GM12878 (cell line): ENCODE measurements at regions not wholly inside any gene's neighbourhood (a gene's known extent, or its start where the extent isn't known, plus 50 kb on each side); places are given as distances from the start of the nearest gene placed in this dataset.

Experiments
- ATAC-seq: fragments of 200-7000 bp; cut with Tn5 transposase; 3 replicates; pipeline ENCODE4 v1.9.1; 2020; ENCODE audit warnings: mild to moderate bottlenecking, moderate library complexity
- BruUV-seq: library from RNA; stranded (reverse); fragments of 400-500 nt; replicated peaks from 2 replicates; lab custom pipeline; 2021; lab: Mats Ljungman, UMichigan
- CTCF ChIA-PET: fragments of 300-600 bp; sonication (Branson Sonifier 250); formaldehyde crosslinking; extraction: SDS; loops from one replicate; lab custom pipeline; 2021; ENCODE audit warnings: inconsistent platforms; lab: Yijun Ruan, JAX
- POLR2A ChIA-PET: fragments of 350-600 bp; formaldehyde crosslinking; extraction: SDS; loops from one replicate; lab custom pipeline; 2021; ENCODE audit warnings: inconsistent platforms; lab: Charles Lee
- RAD21 ChIA-PET: fragments of 300-600 bp; sonication (Branson Sonifier 250); formaldehyde crosslinking; loops from one replicate; lab custom pipeline; 2023; ENCODE audit warnings: antibody characterized with exemption; ENCODE audit not compliant: unreplicated experiment; lab: Charles Lee
- SMC1A ChIA-PET: fragments of 300-600 bp; sonication (Branson Sonifier 250); formaldehyde crosslinking; loops from one replicate; lab custom pipeline; 2023; ENCODE audit not compliant: unreplicated experiment, uncharacterized antibody; lab: Charles Lee
- DNase-seq: peaks from one replicate; pipeline ENCODE4 v3.0.0-alpha.2; 2011; ENCODE audit warnings: low read depth, low spot score
- FAIRE-seq: peaks from 3 replicates; lab custom pipeline; 2011; peaks lifted over from hg19 to GRCh38; lab: Jason Lieb, UNC
- H2AFZ ChIP-seq: 2 replicates; pipeline ENCODE4 v1.6.0; 2011; ENCODE audit warnings: low read depth, low read length, control low read depth; ENCODE audit not compliant: control insufficient read depth
- H3K27ac ChIP-seq: 2 replicates; pipeline ENCODE4 v1.5.1; 2011; ENCODE audit warnings: control low read depth; ENCODE audit not compliant: control insufficient read depth, insufficient read depth
- H3K27me3 ChIP-seq, 2 experiments: replicated peaks in 1 of 2; 2 replicates each; pipeline versions ENCODE4 v1.6.0 to v1.6.1; 2011; ENCODE audit warnings: low read length in 1 of 2; ENCODE audit not compliant: control insufficient read depth in 2 of 2, insufficient read depth in 2 of 2
- H3K36me3 ChIP-seq, 2 experiments: 2 replicates each; pipeline ENCODE4 v1.5.1; 2011; ENCODE audit warnings: low read length in 1 of 2; ENCODE audit not compliant: control insufficient read depth in 2 of 2, insufficient read depth in 2 of 2
- H3K4me1 ChIP-seq: 2 replicates; pipeline ENCODE4 v1.6.1; 2011; ENCODE audit warnings: mild to moderate bottlenecking, low read length, moderate library complexity, mixed read lengths; ENCODE audit not compliant: control insufficient read depth, insufficient read depth
- H3K4me2 ChIP-seq: 2 replicates; pipeline ENCODE4 v1.6.0; 2011; ENCODE audit warnings: control low read depth; ENCODE audit not compliant: control insufficient read depth, insufficient read depth
- H3K4me3 ChIP-seq: fragments of 200-600 bp; sonication (generic); 2 replicates; pipeline ENCODE4 v1.5.1; 2016
- H3K79me2 ChIP-seq: 2 replicates; pipeline ENCODE4 v1.6.0; 2011; ENCODE audit warnings: low read length; ENCODE audit not compliant: control insufficient read depth, insufficient read depth
- H3K9ac ChIP-seq: 2 replicates; pipeline ENCODE4 v1.8.0; 2011; ENCODE audit warnings: low read length, control low read depth, mixed read lengths; ENCODE audit not compliant: control insufficient read depth, insufficient read depth
- H3K9me3 ChIP-seq: replicated peaks from 3 replicates; pipeline ENCODE4 v1.5.1; 2011; ENCODE audit warnings: mild to moderate bottlenecking, low read length; ENCODE audit not compliant: control insufficient read depth, insufficient read depth
- H4K20me1 ChIP-seq: 2 replicates; pipeline ENCODE4 v1.6.0; 2011; ENCODE audit not compliant: control insufficient read depth, insufficient read depth
- ELK1 ChIP-seq: IDR thresholded peaks from 2 replicates; pipeline ENCODE4 v1.6.1; 2012; ENCODE audit warnings: low read depth, low read length, improper control_type of control experiment
- ETV6 ChIP-seq, 2 experiments: fragments of 450-650 bp in 1 of 2; IDR thresholded peaks in 1 of 2; conservative IDR thresholded peaks in 1 of 2; 2 replicates each; pipeline ENCODE4 v1.6.1; 2014; ENCODE audit warnings: antibody characterized with exemption in 1 of 2, borderline replicate concordance in 1 of 2, low read depth in 1 of 2, mild to moderate bottlenecking in 1 of 2, moderate library complexity in 1 of 2
- POLR2AphosphoS5 ChIP-seq: IDR thresholded peaks from 2 replicates; pipeline ENCODE4 v1.6.1; 2011; ENCODE audit warnings: mild to moderate bottlenecking, low read length, inconsistent platforms
- POU2F2 ChIP-seq: IDR thresholded peaks from 3 replicates; pipeline ENCODE4 v1.6.1; 2011; ENCODE audit warnings: low read depth, mild to moderate bottlenecking, low read length, borderline replicate concordance
- SIN3A ChIP-seq: IDR thresholded peaks from 2 replicates; pipeline ENCODE4 v1.6.1; 2012; ENCODE audit warnings: low read depth, low read length, improper control_type of control experiment
- WGBS: methylation state at CpG from one replicate; pipeline ENCODE4 v1.1.6; 2016; ENCODE audit warnings: low lambda C conversion rate; ENCODE audit not compliant: insufficient replicate concordance, insufficient coverage; ENCODE audit errors: missing lambda C conversion rate; 5-methylcytosine and 5-hydroxymethylcytosine counted together
- in situ Hi-C: fragments of 300-500 bp; cut with MboI; formaldehyde crosslinking; loops from 9 replicates; pipeline ENCODE4 v1.14.3; 2018; ENCODE audit warnings: mixed read lengths
- intact Hi-C: fragments of 100-400 bp; cut with micrococcal nuclease; formaldehyde crosslinking; loops from one replicate; pipeline ENCODE4 v1.14.2; 2022; ENCODE audit not compliant: unreplicated experiment
- TF ChIP-seq, protein P1 (sequence below): fragments of 450-650 bp; IDR thresholded peaks from 2 replicates; pipeline ENCODE4 v1.6.1; 2017; ENCODE audit warnings: mild to moderate bottlenecking

DNA sequence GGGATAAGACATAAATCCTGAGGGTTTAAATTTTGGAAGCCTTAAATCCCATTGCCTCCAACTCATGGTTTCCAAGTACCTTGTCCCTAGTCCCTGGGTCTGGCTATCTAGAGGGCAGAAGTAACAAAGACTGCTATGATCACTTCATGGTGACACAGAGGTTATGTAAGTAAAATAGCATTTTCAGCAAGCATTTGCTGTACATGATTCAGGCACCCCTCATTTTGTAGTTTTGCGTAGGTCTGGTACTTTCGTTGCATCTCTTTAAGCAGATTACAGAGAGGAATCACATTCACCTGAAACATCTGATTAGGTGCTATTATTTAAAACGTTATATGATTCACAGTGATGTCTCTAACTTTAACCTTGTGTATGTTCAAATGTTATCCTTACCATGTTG, 480.1 kb downstream of the XIRP2 start:
- H4K20me1 ChIP-seq, result no peaks in the 10 kb centered on the region
- TF ChIP-seq POU2F2, result no peak
- TF ChIP-seq ETV6 (conservative IDR thresholded peaks at IDR 0.05 in 1 of 2, IDR thresholded peaks at IDR 0.05 in 1 of 2; ENCODE audit: borderline replicate concordance in 1 of 2, low read depth in 1 of 2), result no peak
- no peak for TF ChIP-seq POLR2AphosphoS5
- TF ChIP-seq, protein P1, sequence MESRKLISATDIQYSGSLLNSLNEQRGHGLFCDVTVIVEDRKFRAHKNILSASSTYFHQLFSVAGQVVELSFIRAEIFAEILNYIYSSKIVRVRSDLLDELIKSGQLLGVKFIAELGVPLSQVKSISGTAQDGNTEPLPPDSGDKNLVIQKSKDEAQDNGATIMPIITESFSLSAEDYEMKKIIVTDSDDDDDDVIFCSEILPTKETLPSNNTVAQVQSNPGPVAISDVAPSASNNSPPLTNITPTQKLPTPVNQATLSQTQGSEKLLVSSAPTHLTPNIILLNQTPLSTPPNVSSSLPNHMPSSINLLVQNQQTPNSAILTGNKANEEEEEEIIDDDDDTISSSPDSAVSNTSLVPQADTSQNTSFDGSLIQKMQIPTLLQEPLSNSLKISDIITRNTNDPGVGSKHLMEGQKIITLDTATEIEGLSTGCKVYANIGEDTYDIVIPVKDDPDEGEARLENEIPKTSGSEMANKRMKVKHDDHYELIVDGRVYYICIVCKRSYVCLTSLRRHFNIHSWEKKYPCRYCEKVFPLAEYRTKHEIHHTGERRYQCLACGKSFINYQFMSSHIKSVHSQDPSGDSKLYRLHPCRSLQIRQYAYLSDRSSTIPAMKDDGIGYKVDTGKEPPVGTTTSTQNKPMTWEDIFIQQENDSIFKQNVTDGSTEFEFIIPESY, result no peak
- TF ChIP-seq SIN3A, result no peak
- TF ChIP-seq ELK1, result no peak
- TF ChIP-seq, all 136 proteins: peak for 0
- POLR2A ChIA-PET, result interaction anchor here (0.6 kb wide), 1 partner anchor 80 kb away, joined by 3 read pairs; no protein-coding TSS in a partner anchor
- no peak for ATAC-seq
- Histone ChIP-seq H3K27ac (no peak overlapping the region), H3K36me3 (no peaks in the 10 kb centered on the region), H2AFZ (no peak overlapping the region), H3K9me3 (no peaks in the 10 kb centered on the region), H3K27me3 (no peaks in the 10 kb centered on the region), H3K4me3 (no peak overlapping the region), H3K4me1 (no peaks in the 10 kb centered on the region), H3K9ac (no peak overlapping the region), H3K79me2 (no peaks in the 10 kb centered on the region), H3K4me2 (no peak overlapping the region)
- in situ Hi-C loops (no loop called here), intact Hi-C loops (no loop called here)
- FAIRE-seq, result no peak
- RAD21 ChIA-PET, result no interaction called here
- SMC1A ChIA-PET, result no interaction called here
- WGBS, result 12% methylated on average over 3 of the region's 3 CpGs
- CTCF ChIA-PET, result no interaction called here
- no peak for DNase-seq
- no TSS peak for BruUV-seq
